Tibial nerve (tissue), 4 donors: ENCODE measurements at regions not wholly inside any gene's neighbourhood (a gene's known extent, or its start where the extent isn't known, plus 50 kb on each side); places are given as distances from the start of the nearest gene placed in this dataset.

Source experiments
- DNase-seq, 2 donors: peaks; one replicate each; pipeline ENCODE4 v3.0.0-alpha.2; 2019; ENCODE audit warnings: low spot score in 2 of 2
- H3K27ac ChIP-seq, 4 donors: fragments of 200-600 bp; sonication (generic) in 3 of 4; one replicate each; pipeline ENCODE4 v1.5.1; 2017 to 2019; ENCODE audit warnings: mild to moderate bottlenecking in 1 of 4
- H3K27me3 ChIP-seq, 2 donors: fragments of 200-600 bp; sonication (generic) in 1 of 2; one replicate each; pipeline versions ENCODE4 v1.5.1 to v1.6.0; 2017 to 2019
- H3K36me3 ChIP-seq, 3 donors: fragments of 200-600 bp; sonication (generic); one replicate each; pipeline ENCODE4 v1.5.1; 2018 to 2019
- H3K4me1 ChIP-seq, 4 donors: fragments of 200-600 bp; sonication (generic) in 3 of 4; one replicate each; pipeline ENCODE4 v1.5.1; 2017 to 2019
- H3K4me3 ChIP-seq, 4 donors: fragments of 200-600 bp; sonication (generic) in 3 of 4; one replicate each; pipeline ENCODE4 v1.5.1; 2017 to 2019; ENCODE audit warnings: mild to moderate bottlenecking in 1 of 4, moderate library complexity in 1 of 4
- H3K9me3 ChIP-seq, 4 donors: fragments of 200-600 bp; sonication (generic) in 3 of 4; one replicate each; pipeline ENCODE4 v1.5.1; 2017 to 2019
- CTCF ChIP-seq, 5 experiments: fragments of 200-600 bp in 3 of 5; fragments of 450-650 bp in 2 of 5; sonication (generic) in 3 of 5; IDR thresholded peaks; one replicate each; pipeline ENCODE4 v1.5.1; 2016 to 2019; ENCODE audit warnings: antibody characterized with exemption in 5 of 5, mild to moderate bottlenecking in 3 of 5, moderate library complexity in 2 of 5
- EP300 ChIP-seq, 2 donors: sonication (generic); formaldehyde crosslinking; IDR thresholded peaks; one replicate each; pipeline ENCODE4 v1.6.1; 2017; ENCODE audit warnings: antibody characterized with exemption in 2 of 2, mild to moderate bottlenecking in 1 of 2
- POLR2A ChIP-seq, 2 donors: fragments of 450-650 bp; IDR thresholded peaks; one replicate each; pipeline ENCODE4 v1.6.1; 2017; ENCODE audit warnings: antibody characterized with exemption in 2 of 2, mild to moderate bottlenecking in 2 of 2, moderate library complexity in 2 of 2
- WGBS, 2 donors: methylation state at CpG; one replicate each; pipeline ENCODE4 v1.1.5; 2018; 5-methylcytosine and 5-hydroxymethylcytosine counted together

- TF ChIP-seq EP300 (IDR thresholded peaks at IDR 0.05) (peak in 1 of 2 donors; percentile 69), POLR2A (IDR thresholded peaks at IDR 0.05) (no peak)
- Histone ChIP-seq H3K27ac (peak overlapping the region in 3 of 4 donors; percentile 51 to 80 (median 65)), H3K36me3 (no peaks in the 10 kb centered on the region), H3K4me1 (peaks cover 0 to 55% (median 17%) of the 10 kb centered on the region in 4 donors), H3K4me3 (no peak overlapping the region), H3K9me3 (peaks cover 0 to 15% (median 0%) of the 10 kb centered on the region in 4 donors), H3K27me3 (no peaks in the 10 kb centered on the region)
- peak; percentile 34 to 48 for DNase-seq
- WGBS, 2 donors: 37 to 51% methylated on average over 8 to 12 of the region's 13 CpGs
Measured at GRCh38 chr15:70195587-70196305, 98.0 kb upstream of the TLE3 start.

- peaks cover 0 to 15% (median 0%) of the 10 kb centered on the region in 4 donors for H3K9me3 ChIP-seq
- peaks cover 0 to 55% (median 17%) of the 10 kb centered on the region in 4 donors for H3K4me1 ChIP-seq
- H3K27me3 ChIP-seq: no peaks in the 10 kb centered on the region
- H3K36me3 ChIP-seq: no peaks in the 10 kb centered on the region
- H3K27ac ChIP-seq: peak overlapping the region in 3 of 4 donors; percentile 51 to 80 (median 65)
- no peak for TF ChIP-seq EP300 (IDR thresholded peaks at IDR 0.05)
- no peak for TF ChIP-seq CTCF (IDR thresholded peaks at IDR 0.05)
- TF ChIP-seq POLR2A (IDR thresholded peaks at IDR 0.05): no peak
- no peak for DNase-seq
- WGBS, 2 donors: 76 to 81% methylated on average over 7 of the region's 7 CpGs
- no peak overlapping the region for H3K4me3 ChIP-seq
Measured at GRCh38 chr15:70195171-70195570, 97.5 kb upstream of the TLE3 start.

GRCh38 chr15:70194266-70194665 lies 96.5 kb upstream of the TLE3 start:
- H3K36me3 ChIP-seq: no peaks in the 10 kb centered on the region
- no peak overlapping the region for H3K4me3 ChIP-seq
- DNase-seq: no peak
- H3K27ac ChIP-seq: no peak overlapping the region
- H3K4me1 ChIP-seq: peaks cover 0 to 47% (median 17%) of the 10 kb centered on the region in 4 donors
- H3K27me3 ChIP-seq: no peaks in the 10 kb centered on the region
- 95 to 97% methylated on average over 5 of the region's 5 CpGs for WGBS, 2 donors
- TF ChIP-seq EP300 (IDR thresholded peaks at IDR 0.05) (no peak), POLR2A (IDR thresholded peaks at IDR 0.05) (no peak), CTCF (IDR thresholded peaks at IDR 0.05) (no peak)
- H3K9me3 ChIP-seq: peaks cover 0 to 15% (median 0%) of the 10 kb centered on the region in 4 donors

- no peak overlapping the region for H3K27ac ChIP-seq
- WGBS, 2 donors: 86 to 90% methylated on average over 9 of the region's 9 CpGs
- H3K9me3 ChIP-seq: peaks cover 0 to 15% (median 0%) of the 10 kb centered on the region in 4 donors
- no peak overlapping the region for H3K4me3 ChIP-seq
- H3K4me1 ChIP-seq: peaks cover 0 to 42% (median 17%) of the 10 kb centered on the region in 4 donors
- TF ChIP-seq CTCF (IDR thresholded peaks at IDR 0.05) (no peak), EP300 (IDR thresholded peaks at IDR 0.05) (no peak), POLR2A (IDR thresholded peaks at IDR 0.05) (no peak)
- no peaks in the 10 kb centered on the region for H3K27me3 ChIP-seq
- no peaks in the 10 kb centered on the region for H3K36me3 ChIP-seq
- DNase-seq: no peak
Measured at GRCh38 chr15:70193734-70194133, 96.0 kb upstream of the TLE3 start.

- H3K27me3 ChIP-seq: no peaks in the 10 kb centered on the region
- no peak for DNase-seq
- H3K27ac ChIP-seq: no peak overlapping the region
- 60 to 68% methylated on average over 9 of the region's 9 CpGs for WGBS, 2 donors
- no peak for TF ChIP-seq CTCF (IDR thresholded peaks at IDR 0.05)
- no peak for TF ChIP-seq POLR2A (IDR thresholded peaks at IDR 0.05)
- no peak for TF ChIP-seq EP300 (IDR thresholded peaks at IDR 0.05)
- H3K36me3 ChIP-seq: no peaks in the 10 kb centered on the region
- H3K4me1 ChIP-seq: peaks cover 0 to 30% (median 17%) of the 10 kb centered on the region in 4 donors
- H3K9me3 ChIP-seq: peaks cover 0 to 15% (median 0%) of the 10 kb centered on the region in 4 donors
- H3K4me3 ChIP-seq: no peak overlapping the region
Measured at GRCh38 chr15:70192490-70192889, 94.8 kb upstream of the TLE3 start.
